OCI-LY3 (cell line): ENCODE measurements at regions not wholly inside any gene's neighbourhood (a gene's known extent, or its start where the extent isn't known, plus 50 kb on each side); places are given as distances from the start of the nearest gene placed in this dataset.

Experiments
- H2AFZ ChIP-seq: fragments of 200-600, 300-600 bp; shearing (Covaris generic); 2 replicates; pipeline ENCODE4 v1.6.0; 2014; ENCODE audit warnings: antibody characterized with exemption, low read depth, low read length
- H3K27ac ChIP-seq: fragments of 200-600, 300-600 bp; sonication (generic); 2 replicates; pipeline ENCODE4 v1.5.1; 2014; ENCODE audit warnings: mild to moderate bottlenecking, low read length, moderate library complexity, mixed read lengths
- H3K27me3 ChIP-seq: fragments of 200-600, 300-600 bp; sonication (generic); 2 replicates; pipeline ENCODE4 v1.6.1; 2014; ENCODE audit warnings: low read depth, low read length, mixed read lengths
- H3K36me3 ChIP-seq: fragments of 200-600, 300-600 bp; sonication (generic); replicated peaks from 2 replicates; pipeline ENCODE3; 2014; ENCODE audit warnings: low read depth, low read length, mixed read lengths
- H3K4me1 ChIP-seq: fragments of 300-600, 200-600 bp; sonication (generic); 2 replicates; pipeline ENCODE4 v1.6.1; 2014; ENCODE audit warnings: low read length, mixed read lengths
- H3K4me2 ChIP-seq: fragments of 200-600, 300-600 bp; sonication (generic); 2 replicates; pipeline ENCODE4 v1.6.1; 2014; ENCODE audit warnings: low read length, mixed read lengths
- H3K4me3 ChIP-seq: fragments of 300-600, 200-600 bp; sonication (generic); 2 replicates; pipeline ENCODE4 v1.5.1; 2014; ENCODE audit warnings: antibody characterized with exemption, mild to moderate bottlenecking, low read length, moderate library complexity
- H3K79me2 ChIP-seq: fragments of 300-600, 200-600 bp; shearing (Covaris generic); 2 replicates; pipeline ENCODE4 v1.6.1; 2014; ENCODE audit warnings: mild to moderate bottlenecking, low read length, mixed read lengths
- H3K9ac ChIP-seq: fragments of 300-600, 200-600 bp; shearing (Covaris generic); 2 replicates; pipeline ENCODE4 v1.6.0; 2014; ENCODE audit warnings: mild to moderate bottlenecking, low read length, moderate library complexity
- H3K9me3 ChIP-seq: fragments of 200-600, 300-600 bp; shearing (Covaris generic); 2 replicates; pipeline ENCODE4 v1.6.1; 2014; ENCODE audit warnings: low read length, mixed read lengths; ENCODE audit not compliant: insufficient read depth
- H4K20me1 ChIP-seq: fragments of 200-600, 300-600 bp; sonication (generic); 2 replicates; pipeline ENCODE4 v1.6.1; 2016; ENCODE audit warnings: low read length, mixed read lengths; ENCODE audit not compliant: insufficient read depth
- CTCF ChIP-seq: fragments of 200-600, 300-600 bp; sonication (generic); IDR thresholded peaks from 2 replicates; pipeline ENCODE4 v1.5.1; 2014; ENCODE audit warnings: antibody characterized with exemption, low read length, low read depth
- EZH2phosphoT487 ChIP-seq: fragments of 200-600 bp; shearing (Covaris generic); IDR thresholded peaks from 2 replicates; pipeline ENCODE4 v1.6.1; 2018; ENCODE audit warnings: antibody characterized with exemption, mixed run types, low read depth

- no peak overlapping the region for H3K9ac ChIP-seq
- no peaks in the 10 kb centered on the region for H3K27me3 ChIP-seq
- H4K20me1 ChIP-seq, result no peaks in the 10 kb centered on the region
- no peak overlapping the region for H3K4me2 ChIP-seq
- no peak overlapping the region for H2AFZ ChIP-seq
- no peak overlapping the region for H3K27ac ChIP-seq
- TF ChIP-seq CTCF (no peak), EZH2phosphoT487 (no peak)
- H3K9me3 ChIP-seq, result no peaks in the 10 kb centered on the region
- H3K4me3 ChIP-seq, result no peak overlapping the region
- no peaks in the 10 kb centered on the region for H3K4me1 ChIP-seq
- no peaks in the 10 kb centered on the region for H3K36me3 ChIP-seq
- no peaks in the 10 kb centered on the region for H3K79me2 ChIP-seq
Measured at GRCh38 chrX:45385757-45386156, 185.1 kb upstream of the DIPK2B start.

GRCh38 chrX:45381841-45382240 is 181.2 kb upstream of the DIPK2B start:
- Histone ChIP-seq H2AFZ (no peak overlapping the region), H3K9me3 (no peaks in the 10 kb centered on the region), H3K36me3 (no peaks in the 10 kb centered on the region), H3K27ac (no peak overlapping the region), H3K27me3 (no peaks in the 10 kb centered on the region), H4K20me1 (no peaks in the 10 kb centered on the region), H3K79me2 (no peaks in the 10 kb centered on the region), H3K4me3 (no peak overlapping the region), H3K4me2 (no peak overlapping the region), H3K9ac (no peak overlapping the region), H3K4me1 (no peaks in the 10 kb centered on the region)
- TF ChIP-seq CTCF (no peak), EZH2phosphoT487 (no peak)

- Histone ChIP-seq H2AFZ (no peak overlapping the region), H3K27ac (no peak overlapping the region), H3K9ac (no peak overlapping the region), H3K9me3 (no peaks in the 10 kb centered on the region), H3K27me3 (no peaks in the 10 kb centered on the region), H3K79me2 (no peaks in the 10 kb centered on the region), H3K36me3 (no peaks in the 10 kb centered on the region), H3K4me3 (no peak overlapping the region), H3K4me2 (no peak overlapping the region), H3K4me1 (no peaks in the 10 kb centered on the region), H4K20me1 (no peaks in the 10 kb centered on the region)
- TF ChIP-seq CTCF, result no peak
- TF ChIP-seq EZH2phosphoT487, result no peak
Measured at GRCh38 chrX:45381366-45381765, 180.7 kb upstream of the DIPK2B start.

GRCh38 chrX:45379236-45379635 is 178.6 kb upstream of the DIPK2B start:
- Histone ChIP-seq H3K9me3 (no peaks in the 10 kb centered on the region), H3K79me2 (no peaks in the 10 kb centered on the region), H4K20me1 (no peaks in the 10 kb centered on the region), H3K4me3 (no peak overlapping the region), H3K4me1 (no peaks in the 10 kb centered on the region), H2AFZ (no peak overlapping the region), H3K4me2 (no peak overlapping the region), H3K36me3 (no peaks in the 10 kb centered on the region), H3K27me3 (no peaks in the 10 kb centered on the region), H3K9ac (no peak overlapping the region), H3K27ac (no peak overlapping the region)
- TF ChIP-seq EZH2phosphoT487, result no peak
- no peak for TF ChIP-seq CTCF
